GM18505 (cell line): ENCODE measurements at regions not wholly inside any gene's neighbourhood (a gene's known extent, or its start where the extent isn't known, plus 50 kb on each side); places are given as distances from the start of the nearest gene placed in this dataset.

Experiments
- ATAC-seq: cut with Tn5 transposase; IDR thresholded peaks from one replicate; pipeline ENCODE4 v1.9.1; 2021; ENCODE audit not compliant: unreplicated experiment
- POLR2A ChIP-seq: IDR thresholded peaks from 4 replicates; pipeline ENCODE4 v1.6.1; 2011; ENCODE audit warnings: borderline replicate concordance; ENCODE audit not compliant: insufficient read depth, insufficient read length; ENCODE audit errors: extremely low read depth

DNA sequence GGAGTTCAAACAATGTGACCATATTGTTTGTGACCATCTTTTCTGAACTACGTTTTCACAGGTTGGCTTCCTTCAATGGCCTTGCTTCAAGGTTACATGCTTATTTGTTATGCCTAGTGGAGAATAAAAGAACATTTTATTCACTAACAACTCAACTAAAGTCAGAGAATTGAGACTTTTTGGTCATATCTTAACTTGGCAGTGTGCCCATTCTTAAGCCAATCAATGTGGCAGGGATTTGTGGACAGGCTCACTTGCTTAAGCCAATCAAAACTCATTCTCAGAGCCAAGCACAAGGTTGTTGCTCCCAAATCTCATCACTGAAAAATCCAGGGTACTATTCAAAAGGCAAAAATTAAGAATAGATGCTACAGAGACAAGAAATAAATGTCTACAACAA is 455.8 kb upstream of the FAT3 start:
- ATAC-seq = no peak
- no peak for TF ChIP-seq POLR2A

DNA sequence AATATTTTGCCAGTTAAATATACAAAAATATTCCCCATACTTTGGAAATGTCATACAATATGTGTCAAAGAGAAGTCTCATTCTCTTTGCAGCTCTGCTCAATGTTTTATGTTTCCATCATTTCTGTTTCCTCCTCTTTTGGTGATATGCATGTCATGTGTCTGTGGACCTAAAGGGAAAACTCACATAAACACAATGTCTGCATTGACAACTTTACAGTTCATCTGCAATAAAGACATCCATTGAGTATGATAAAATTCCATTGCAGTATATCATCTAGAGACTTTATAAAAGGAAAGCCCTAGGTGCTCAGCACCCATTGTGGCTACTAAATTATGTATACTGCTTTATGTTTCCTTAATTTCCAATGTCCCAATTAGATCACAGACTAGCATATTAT is 461.3 kb upstream of the FAT3 start:
- no peak for TF ChIP-seq POLR2A
- ATAC-seq = no peak

DNA sequence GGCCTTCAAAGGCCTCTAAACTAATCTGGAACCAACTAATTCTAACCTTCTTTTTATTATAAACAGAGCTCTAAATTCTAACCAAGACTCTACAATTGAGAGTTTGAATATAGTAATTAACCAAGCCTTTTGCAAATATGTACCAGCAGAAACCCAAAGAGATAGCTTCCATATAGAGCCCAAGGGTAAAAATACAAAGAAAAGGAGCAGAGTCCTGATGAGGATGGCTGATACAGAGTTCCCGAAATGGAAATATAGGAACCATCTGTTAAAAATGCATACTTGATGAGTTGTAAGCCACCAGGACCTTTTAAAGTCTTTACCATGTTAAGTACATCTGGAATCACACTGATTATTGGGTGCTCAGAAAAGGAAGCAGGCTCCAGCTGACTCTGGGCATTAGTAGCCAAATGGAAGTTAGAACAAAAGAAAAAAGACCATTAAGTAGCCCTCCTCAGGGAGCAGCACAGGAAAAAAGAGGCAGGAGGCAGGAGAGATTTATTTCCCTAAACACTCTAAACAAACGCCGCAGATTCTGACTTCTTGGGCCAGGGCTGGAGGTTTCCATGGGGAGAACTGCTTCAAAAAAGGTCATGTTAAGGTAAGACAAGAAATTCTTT is 463.1 kb upstream of the FAT3 start:
- TF ChIP-seq POLR2A = no peak

DNA sequence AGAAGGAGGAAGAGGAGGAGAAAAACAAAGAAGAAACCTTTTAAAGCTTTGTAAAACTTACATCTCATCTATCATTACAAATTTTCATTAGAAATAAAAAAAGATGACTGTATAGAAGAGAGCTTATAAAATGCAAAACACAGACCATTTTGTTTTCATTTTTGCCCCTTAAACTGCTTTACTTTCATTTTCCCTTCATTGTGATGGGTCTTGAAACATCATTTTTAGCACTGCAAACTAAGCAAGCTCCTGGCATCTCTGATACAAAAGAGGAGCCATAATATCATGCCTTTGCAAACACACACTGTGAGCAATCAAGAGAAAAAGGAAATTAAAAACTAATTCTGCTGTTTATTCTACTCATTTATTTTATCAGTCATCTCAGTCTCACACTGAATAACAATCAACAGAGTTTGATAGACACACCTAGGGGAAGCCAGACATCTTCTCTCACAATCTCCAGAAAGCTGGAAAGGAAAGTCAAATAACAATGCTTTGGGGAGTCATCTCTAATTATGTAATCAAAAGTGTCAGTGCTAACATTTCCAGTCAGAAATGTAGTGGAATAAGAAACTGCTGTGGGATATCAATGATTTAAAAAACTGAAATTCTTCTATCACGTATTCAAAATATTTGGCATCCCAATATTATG is 467.7 kb upstream of the FAT3 start:
- TF ChIP-seq POLR2A = no peak
- ATAC-seq = no peak

More for the DNA sequence above, 463.1 kb upstream of the FAT3 start:
- no peak for ATAC-seq

DNA sequence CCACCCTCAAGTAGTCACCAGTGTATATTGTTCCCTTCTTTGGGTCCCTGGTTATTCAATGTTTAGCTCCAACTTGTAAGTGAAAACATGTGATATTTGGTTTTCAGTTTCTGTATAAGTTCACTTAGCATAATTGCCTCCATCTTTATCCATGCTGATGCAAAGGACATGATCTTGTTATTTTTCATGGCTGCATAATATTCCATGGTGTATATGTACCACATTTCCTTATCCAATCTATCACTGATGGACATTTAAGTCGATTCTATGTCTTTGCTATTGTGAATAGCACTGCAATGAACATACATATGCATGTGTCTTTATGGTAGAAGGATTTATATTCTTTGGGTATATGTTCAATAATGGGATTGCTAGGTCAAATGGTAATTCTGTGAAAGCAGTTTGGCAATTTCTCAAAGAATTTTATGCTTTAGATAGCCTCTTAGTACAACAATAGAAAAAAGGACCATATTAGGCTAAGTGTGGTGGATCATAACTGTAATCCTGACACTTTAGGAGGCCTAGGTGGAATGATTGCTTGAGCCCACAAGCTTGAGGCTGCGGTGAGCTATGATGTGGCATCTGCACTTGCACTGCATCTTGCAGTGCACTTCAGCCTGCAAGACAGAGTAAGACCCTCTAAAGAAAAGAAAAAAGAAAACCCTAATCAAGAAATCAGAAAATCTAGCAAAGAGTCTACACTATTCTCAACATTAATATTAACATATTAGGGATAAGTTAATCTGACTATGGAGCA is 468.5 kb upstream of the FAT3 start:
- no peak for TF ChIP-seq POLR2A
- ATAC-seq = no peak

DNA sequence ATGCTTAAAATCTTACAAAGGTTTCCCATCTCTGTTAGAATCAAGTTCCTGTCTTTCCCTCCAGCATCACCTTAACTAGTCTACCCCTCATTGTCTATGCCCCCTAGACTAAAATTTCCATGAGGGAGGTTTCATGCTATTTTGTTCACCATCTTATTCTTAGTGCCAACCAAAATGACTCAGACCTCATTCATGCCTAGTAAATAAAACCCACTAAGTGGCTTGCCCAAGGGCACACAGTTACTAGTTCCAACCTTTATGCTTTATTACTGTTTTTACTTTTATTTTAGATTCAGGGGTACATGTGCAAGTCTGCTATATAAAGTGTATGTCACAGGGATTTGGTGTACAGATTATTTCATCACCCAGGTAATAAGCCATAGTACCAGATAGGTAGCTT is 469.1 kb upstream of the FAT3 start:
- no peak for ATAC-seq
- TF ChIP-seq POLR2A = no peak

DNA sequence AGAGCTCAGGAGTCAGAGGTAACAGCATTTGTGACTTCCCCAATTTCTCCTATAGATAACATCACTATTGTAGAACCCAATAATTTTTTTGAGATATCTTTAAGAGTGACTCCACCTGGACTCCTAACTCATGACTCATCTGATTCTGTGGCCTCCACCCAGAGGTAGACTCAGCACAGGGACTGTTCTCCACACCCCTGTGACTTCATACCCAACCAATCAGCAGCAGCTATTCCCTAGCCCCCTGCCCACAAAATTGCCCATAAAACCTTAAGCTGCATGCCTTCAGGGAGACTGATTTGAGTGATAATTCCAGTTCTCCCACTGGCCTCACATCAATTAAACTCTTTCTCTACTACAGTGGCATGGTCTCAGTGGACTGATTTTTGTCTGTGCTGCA is 475.4 kb upstream of the FAT3 start:
- ATAC-seq = no peak
- TF ChIP-seq POLR2A = no peak

DNA sequence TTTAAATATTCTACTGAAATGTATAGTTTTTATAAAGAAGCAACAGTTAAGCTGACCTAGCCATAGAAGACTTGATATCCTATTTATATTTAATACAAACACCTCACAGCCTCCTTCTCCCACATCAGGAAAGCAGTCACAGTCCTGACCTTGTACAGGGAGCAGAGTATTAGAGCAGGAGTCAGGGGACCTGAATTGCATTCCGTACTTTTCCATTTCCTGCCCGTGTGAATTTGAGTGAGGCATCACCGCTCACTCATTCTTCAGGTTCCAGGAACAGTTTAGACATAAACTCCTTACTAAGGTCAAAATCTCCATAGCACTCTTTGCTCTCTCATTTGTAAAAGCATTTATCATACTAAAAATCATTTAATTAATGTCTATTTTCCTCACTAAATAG is 482.5 kb upstream of the FAT3 start:
- no peak for TF ChIP-seq POLR2A
- no peak for ATAC-seq

DNA sequence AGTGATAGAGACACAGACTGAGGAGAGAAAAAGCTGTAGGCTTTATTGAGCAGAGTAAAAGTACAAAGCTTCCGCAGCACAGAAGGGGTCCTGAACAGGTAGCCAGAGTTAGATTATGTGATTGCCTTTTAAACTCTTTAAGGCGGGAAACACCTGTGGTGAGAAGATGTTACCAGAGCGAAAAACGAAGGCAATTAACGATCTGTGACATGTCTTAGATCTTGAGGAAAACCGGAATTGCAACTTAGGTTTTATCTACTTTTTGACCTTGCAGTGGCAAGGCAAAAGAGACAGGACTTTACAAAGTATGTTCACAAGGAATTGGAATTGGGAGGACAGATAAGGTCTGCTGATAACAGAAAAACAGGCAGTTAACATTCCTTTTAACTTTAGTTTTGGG is 493.6 kb upstream of the FAT3 start:
- no peak for ATAC-seq
- TF ChIP-seq POLR2A = no peak

DNA sequence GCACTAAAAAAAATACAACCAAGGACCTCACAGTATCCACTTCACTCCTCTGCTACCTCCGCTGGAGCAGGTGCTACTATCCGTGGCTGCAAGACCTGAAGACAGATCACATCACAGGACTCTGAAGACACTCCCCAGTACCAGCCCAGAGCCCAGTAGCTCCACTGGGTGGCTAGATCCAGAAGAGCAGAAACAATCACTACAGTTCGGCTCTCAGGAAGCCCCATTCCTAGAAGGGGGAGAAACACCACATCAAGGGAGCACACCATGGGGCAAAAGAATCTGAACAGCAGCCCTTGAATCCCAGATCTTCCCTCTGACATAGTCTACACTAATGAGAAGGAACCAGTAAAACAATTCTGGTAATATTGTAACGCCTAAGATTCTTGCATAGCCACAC is 494.0 kb upstream of the FAT3 start:
- no peak for TF ChIP-seq POLR2A
- ATAC-seq = no peak

DNA sequence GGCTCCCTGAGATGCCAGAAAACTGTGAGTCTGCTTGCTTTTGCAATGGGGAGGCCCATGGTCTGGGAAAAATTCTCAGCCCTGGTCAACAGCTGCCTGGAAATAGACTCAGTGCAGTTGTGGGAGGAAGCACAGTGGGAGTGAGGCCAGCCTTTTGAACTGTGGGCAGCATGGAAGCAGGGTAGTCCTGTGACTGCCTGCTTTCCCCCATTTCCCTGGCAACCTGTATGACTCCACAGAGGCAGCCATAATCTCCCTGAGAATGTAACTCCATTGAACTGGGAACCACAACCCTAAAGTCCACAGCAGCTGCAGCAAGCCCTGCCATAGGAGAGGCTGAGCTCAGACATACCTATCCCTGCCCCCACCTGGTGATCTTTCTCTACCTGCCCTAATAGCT is 494.6 kb upstream of the FAT3 start:
- TF ChIP-seq POLR2A = no peak
- ATAC-seq = no peak

DNA sequence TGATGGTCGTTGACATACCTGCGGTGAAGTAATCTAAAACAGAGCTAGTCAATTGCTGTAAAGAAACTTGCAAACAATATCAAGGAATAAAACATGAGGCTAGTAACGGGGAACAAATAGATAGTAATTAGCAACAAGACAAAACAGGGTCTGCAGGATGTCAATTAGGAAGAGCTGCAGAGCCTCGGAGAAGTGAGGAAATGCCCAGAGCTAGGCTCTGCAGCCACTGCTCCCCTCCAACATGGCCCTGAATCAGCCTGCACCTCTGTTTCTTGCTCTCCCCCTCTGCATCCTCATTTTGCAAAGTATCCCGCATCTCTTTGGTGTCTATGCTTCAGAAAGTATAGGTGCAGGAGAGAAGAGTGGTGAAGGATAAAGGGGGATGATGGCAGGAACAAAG is 507.4 kb upstream of the FAT3 start:
- TF ChIP-seq POLR2A = no peak
- no peak for ATAC-seq

DNA sequence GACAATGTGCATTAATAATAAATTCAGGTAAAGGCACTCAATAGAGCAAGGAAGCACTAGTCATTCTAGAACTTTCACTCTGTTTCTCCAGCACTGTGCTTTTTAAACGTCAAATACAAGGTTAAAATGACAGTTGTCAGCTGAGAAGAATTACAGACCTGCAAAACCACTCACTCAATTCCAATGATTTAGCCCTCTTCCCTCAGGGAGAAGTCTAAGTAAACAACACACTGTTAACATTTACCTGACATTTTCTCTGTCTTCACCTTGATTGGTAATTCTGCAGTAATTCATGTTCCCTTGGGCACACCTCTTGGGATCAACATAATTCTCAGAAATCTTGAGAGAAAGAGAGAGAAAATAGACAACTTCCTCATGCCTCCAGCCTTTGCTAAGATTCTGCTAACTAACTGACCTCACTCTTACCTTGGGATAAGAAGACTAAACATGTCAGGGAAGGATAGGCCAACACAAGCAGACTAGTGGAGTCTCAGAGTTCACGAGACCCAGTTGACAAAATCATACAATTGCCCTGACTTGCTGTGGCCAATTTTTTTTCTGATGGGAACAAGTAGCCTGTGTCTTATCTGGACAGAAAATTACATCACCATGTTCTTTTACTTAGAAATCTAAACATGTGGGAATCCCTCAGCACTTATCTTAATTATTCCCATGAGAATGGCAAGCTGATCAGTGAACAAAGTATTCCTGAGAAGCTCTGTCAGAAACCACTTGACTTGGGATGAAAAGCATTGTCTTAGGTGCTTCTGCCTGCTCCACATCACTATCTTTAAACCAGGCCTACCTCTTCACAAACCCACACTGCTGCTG is 516.8 kb upstream of the FAT3 start:
- no peak for ATAC-seq
- TF ChIP-seq POLR2A = no peak

DNA sequence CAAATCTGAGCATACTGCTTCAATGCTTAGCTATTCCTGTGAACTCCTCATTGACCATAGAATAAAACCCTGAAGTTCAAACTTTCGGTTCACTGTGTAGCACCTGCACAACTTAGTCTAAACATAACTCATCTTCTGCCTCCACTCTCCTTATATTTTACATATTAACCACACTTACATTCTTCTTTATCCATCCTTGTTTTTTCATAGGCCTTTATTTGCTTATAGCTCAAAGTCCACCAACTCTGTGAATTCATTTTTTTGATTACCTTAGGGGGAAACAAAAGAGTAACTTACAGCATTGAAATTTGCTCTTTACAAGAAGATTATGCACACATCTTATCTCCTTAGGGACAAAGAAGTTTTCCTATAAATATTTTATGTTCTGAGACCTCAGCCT is 521.6 kb upstream of the FAT3 start:
- no peak for TF ChIP-seq POLR2A
- ATAC-seq = no peak

DNA sequence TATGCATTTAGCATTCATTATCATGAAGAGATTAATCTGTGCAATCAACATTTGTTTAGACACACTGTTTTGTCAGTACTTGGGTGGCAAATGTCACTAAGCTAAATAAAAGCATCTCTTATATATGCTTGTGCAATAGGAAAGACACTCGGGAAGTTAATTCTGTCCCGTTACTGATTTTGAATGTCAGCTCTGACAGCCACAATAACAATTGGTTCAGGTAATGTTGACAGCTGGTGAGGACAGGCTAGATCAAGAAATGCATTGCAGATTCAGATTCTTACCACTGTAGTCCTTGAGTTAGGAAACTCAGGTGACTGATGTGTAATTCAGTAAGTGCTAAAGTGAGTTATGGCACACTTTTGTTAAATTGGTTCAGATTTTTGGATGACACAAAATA is 523.8 kb upstream of the FAT3 start:
- TF ChIP-seq POLR2A = no peak
- no peak for ATAC-seq
